DOHH2 (cell line): ENCODE measurements at regions not wholly inside any gene's neighbourhood (a gene's known extent, or its start where the extent isn't known, plus 50 kb on each side); places are given as distances from the start of the nearest gene placed in this dataset.

Experiments
- H3F3A ChIP-seq: fragments of 200-600 bp; sonication (generic), shearing (Covaris generic); 2 replicates; pipeline ENCODE4 v1.6.0; 2016; ENCODE audit warnings: antibody characterized with exemption, mild to moderate bottlenecking; ENCODE audit not compliant: control insufficient read depth, insufficient read depth
- H3K27ac ChIP-seq: fragments of 200-600 bp; sonication (generic); 2 replicates; pipeline ENCODE4 v1.5.1; 2014; ENCODE audit warnings: low read depth, mild to moderate bottlenecking, low read length, moderate library complexity
- H3K27me3 ChIP-seq: fragments of 200-600 bp; sonication (generic); 2 replicates; pipeline ENCODE4 v1.6.1; 2014; ENCODE audit warnings: mild to moderate bottlenecking, low read length, mixed read lengths; ENCODE audit not compliant: control insufficient read depth
- H3K36me3 ChIP-seq: fragments of 200-600 bp; sonication (generic); 2 replicates; pipeline ENCODE4 v1.6.1; 2014; ENCODE audit warnings: mild to moderate bottlenecking, low read length, moderate library complexity, mixed read lengths; ENCODE audit not compliant: control insufficient read depth
- H3K4me1 ChIP-seq: fragments of 200-600 bp; sonication (generic); 2 replicates; pipeline ENCODE4 v1.6.1; 2014; ENCODE audit warnings: mild to moderate bottlenecking, low read length, mixed read lengths; ENCODE audit not compliant: control insufficient read depth
- H3K4me2 ChIP-seq: fragments of 200-600 bp; sonication (generic); 2 replicates; pipeline ENCODE4 v1.6.0; 2014; ENCODE audit warnings: mild to moderate bottlenecking, low read length, moderate library complexity
- H3K4me3 ChIP-seq: fragments of 200-600 bp; sonication (generic); 2 replicates; pipeline ENCODE4 v1.5.1; 2014; ENCODE audit warnings: mild to moderate bottlenecking, low read length, mixed read lengths
- H3K79me2 ChIP-seq: fragments of 200-600 bp; sonication (generic); 2 replicates; pipeline ENCODE4 v1.6.1; 2014; ENCODE audit warnings: mild to moderate bottlenecking, low read length, mixed read lengths; ENCODE audit not compliant: control insufficient read depth
- H3K9me2 ChIP-seq: fragments of 200-600 bp; sonication (generic); replicated peaks from 2 replicates; pipeline ENCODE4 v1.6.1; 2014; ENCODE audit warnings: mild to moderate bottlenecking, low read length, mixed read lengths; ENCODE audit not compliant: control insufficient read depth
- H3K9me3 ChIP-seq: fragments of 200-600 bp; sonication (generic); 2 replicates; pipeline ENCODE4 v1.6.1; 2014; ENCODE audit warnings: antibody characterized with exemption, low read length, mixed read lengths; ENCODE audit not compliant: control insufficient read depth, insufficient read depth
- H4K20me1 ChIP-seq: fragments of 200-600 bp; sonication (generic); 2 replicates; pipeline ENCODE4 v1.6.0; 2014; ENCODE audit warnings: low read depth, mild to moderate bottlenecking, antibody characterized with exemption, low read length, moderate library complexity; ENCODE audit not compliant: control insufficient read depth, insufficient read depth
- EZH2phosphoT487 ChIP-seq: fragments of 200-600 bp; sonication (generic); IDR thresholded peaks from 2 replicates; pipeline ENCODE4 v1.6.1; 2017; ENCODE audit warnings: borderline replicate concordance, mild to moderate bottlenecking, antibody characterized with exemption, low read length, moderate library complexity, mixed read lengths
- TF ChIP-seq, protein P1 (sequence below): fragments of 200-600 bp; sonication (generic); IDR thresholded peaks from one replicate; pipeline ENCODE4 v1.5.1; 2014; ENCODE audit warnings: antibody characterized with exemption, mild to moderate bottlenecking, low read depth, low read length; ENCODE audit not compliant: poor library complexity, severe bottlenecking

DNA sequence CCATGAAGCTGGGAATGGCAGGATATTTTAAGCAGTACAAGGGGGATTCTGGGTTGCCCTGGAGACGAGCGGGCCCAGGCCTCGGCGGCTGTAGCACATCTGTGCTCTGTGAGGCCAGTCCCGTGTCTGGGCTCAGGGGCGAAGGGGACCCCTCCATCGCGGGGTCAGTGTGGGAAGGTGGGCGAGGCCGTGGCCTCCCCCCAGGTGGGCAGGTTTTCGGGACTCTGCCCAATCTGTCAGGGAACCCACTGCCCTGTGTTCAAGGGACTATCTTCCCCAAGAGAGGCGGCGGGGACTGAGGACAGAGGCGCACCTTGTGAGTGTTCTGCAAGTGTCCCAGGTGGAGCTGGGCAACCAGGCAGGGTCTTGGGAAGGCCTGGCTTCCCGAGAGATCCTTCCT is 336.6 kb downstream of the CTTN start:
- Histone ChIP-seq H4K20me1 (no peaks in the 10 kb centered on the region), H3K79me2 (no peaks in the 10 kb centered on the region), H3K9me2 (no peaks in the 10 kb centered on the region), H3F3A (no peaks in the 10 kb centered on the region), H3K36me3 (no peaks in the 10 kb centered on the region), H3K4me3 (no peak overlapping the region), H3K4me2 (no peak overlapping the region), H3K27me3 (no peaks in the 10 kb centered on the region), H3K27ac (no peak overlapping the region), H3K4me1 (no peaks in the 10 kb centered on the region), H3K9me3 (no peaks in the 10 kb centered on the region)
- TF ChIP-seq, protein P1, sequence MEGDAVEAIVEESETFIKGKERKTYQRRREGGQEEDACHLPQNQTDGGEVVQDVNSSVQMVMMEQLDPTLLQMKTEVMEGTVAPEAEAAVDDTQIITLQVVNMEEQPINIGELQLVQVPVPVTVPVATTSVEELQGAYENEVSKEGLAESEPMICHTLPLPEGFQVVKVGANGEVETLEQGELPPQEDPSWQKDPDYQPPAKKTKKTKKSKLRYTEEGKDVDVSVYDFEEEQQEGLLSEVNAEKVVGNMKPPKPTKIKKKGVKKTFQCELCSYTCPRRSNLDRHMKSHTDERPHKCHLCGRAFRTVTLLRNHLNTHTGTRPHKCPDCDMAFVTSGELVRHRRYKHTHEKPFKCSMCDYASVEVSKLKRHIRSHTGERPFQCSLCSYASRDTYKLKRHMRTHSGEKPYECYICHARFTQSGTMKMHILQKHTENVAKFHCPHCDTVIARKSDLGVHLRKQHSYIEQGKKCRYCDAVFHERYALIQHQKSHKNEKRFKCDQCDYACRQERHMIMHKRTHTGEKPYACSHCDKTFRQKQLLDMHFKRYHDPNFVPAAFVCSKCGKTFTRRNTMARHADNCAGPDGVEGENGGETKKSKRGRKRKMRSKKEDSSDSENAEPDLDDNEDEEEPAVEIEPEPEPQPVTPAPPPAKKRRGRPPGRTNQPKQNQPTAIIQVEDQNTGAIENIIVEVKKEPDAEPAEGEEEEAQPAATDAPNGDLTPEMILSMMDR = no peak
- no peak for TF ChIP-seq EZH2phosphoT487

DNA sequence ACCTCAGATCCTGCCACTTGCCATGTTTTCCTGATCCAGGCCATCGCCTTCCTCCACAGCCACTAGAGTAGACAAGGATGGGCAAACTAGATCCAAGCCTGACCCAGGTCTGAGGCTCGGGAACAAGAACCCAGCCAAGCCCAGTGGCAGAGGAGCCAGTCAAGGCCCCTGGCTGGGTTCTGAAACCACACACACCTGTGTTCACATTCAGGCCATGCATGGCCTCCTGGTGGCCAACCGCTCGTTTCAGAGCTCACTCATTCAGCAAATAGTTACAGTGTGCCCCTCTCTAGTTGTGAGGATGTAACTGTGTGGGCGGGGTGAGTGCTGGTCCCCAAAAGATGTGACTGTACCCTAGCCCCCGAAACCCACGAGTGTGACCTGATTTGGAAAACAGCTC is 337.6 kb downstream of the CTTN start:
- Histone ChIP-seq H3K79me2 (no peaks in the 10 kb centered on the region), H3K9me2 (no peaks in the 10 kb centered on the region), H3K27me3 (no peaks in the 10 kb centered on the region), H3K4me2 (no peak overlapping the region), H3F3A (no peaks in the 10 kb centered on the region), H3K4me1 (no peaks in the 10 kb centered on the region), H3K4me3 (no peak overlapping the region), H3K36me3 (no peaks in the 10 kb centered on the region), H3K9me3 (no peaks in the 10 kb centered on the region), H4K20me1 (no peaks in the 10 kb centered on the region), H3K27ac (no peak overlapping the region)
- TF ChIP-seq, protein P1 = no peak

DNA sequence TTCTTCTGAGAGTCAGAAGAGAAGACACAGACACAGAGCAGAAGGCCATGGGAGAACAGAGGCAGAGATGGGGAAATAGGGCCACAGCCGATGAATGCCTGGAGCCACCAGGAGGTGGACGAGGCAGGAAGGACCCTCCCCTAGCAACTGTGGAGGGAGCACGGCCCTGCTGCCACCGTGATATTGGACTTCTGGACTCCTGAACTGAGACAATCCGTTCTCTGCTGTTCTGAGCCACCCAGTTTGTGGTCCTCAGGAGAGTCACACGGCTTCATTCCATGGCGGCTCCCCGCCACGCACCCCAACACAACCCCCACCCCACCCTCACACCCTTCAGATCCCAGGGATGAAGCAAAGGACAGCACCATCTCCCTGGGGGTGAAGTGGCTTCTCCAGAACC is 338.1 kb downstream of the CTTN start:
- Histone ChIP-seq H3K4me1 (no peaks in the 10 kb centered on the region), H3K79me2 (no peaks in the 10 kb centered on the region), H3K36me3 (no peaks in the 10 kb centered on the region), H3K9me3 (no peaks in the 10 kb centered on the region), H3K27me3 (no peaks in the 10 kb centered on the region), H3F3A (no peaks in the 10 kb centered on the region), H3K4me2 (no peak overlapping the region), H3K4me3 (no peak overlapping the region), H4K20me1 (no peaks in the 10 kb centered on the region), H3K9me2 (no peaks in the 10 kb centered on the region), H3K27ac (no peak overlapping the region)
- TF ChIP-seq, protein P1 = no peak
- TF ChIP-seq EZH2phosphoT487 = no peak

DNA sequence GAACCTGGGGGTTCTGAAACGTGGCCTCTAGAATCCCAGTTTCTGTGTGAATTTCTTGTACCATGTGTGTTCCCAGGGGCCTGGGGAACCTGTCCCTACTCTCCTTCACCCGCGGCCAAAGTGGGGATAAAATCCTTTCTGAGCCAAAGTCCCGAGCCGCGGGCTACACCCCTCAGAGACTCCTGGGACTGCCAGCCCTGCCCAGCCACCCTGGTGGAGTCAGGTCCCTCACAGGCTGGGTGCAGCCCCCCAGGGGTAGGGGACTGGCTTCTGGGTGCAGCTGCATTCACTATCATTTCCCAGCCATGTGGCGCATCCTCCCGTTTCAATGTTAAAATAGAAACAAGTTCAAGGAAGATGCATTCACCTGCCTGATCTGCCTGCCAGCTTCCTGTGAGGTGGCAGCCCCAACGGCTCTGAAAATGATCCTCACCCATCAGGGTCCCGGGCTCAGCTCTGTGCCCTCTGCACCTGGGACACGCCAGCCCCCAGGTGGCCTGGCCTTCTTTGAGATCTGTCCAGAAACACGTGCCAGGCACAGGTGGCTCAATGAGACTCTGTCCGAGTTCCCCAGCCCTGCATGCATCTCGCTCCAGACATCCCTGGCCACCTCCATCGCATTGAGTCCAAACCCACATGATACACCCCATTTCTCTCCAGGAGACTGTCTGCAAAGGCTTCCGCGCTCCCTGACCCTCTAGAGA is 338.8 kb downstream of the CTTN start:
- no peak overlapping the region for H3K4me3 ChIP-seq
- H3K9me2 ChIP-seq = no peaks in the 10 kb centered on the region
- TF ChIP-seq, protein P1 = no peak
- no peak for TF ChIP-seq EZH2phosphoT487
- H3K27me3 ChIP-seq = no peaks in the 10 kb centered on the region
- no peaks in the 10 kb centered on the region for H4K20me1 ChIP-seq
- H3K79me2 ChIP-seq = no peaks in the 10 kb centered on the region
- no peak overlapping the region for H3K27ac ChIP-seq
- no peaks in the 10 kb centered on the region for H3K9me3 ChIP-seq
- H3K36me3 ChIP-seq = no peaks in the 10 kb centered on the region
- no peaks in the 10 kb centered on the region for H3K4me1 ChIP-seq
- H3F3A ChIP-seq = no peaks in the 10 kb centered on the region
- no peak overlapping the region for H3K4me2 ChIP-seq
